SJSA1 (cell line): ENCODE measurements at regions not wholly inside any gene's neighbourhood (a gene's known extent, or its start where the extent isn't known, plus 50 kb on each side); places are given as distances from the start of the nearest gene placed in this dataset.
"Not testable (repeated sequence)": the region's sequence is repeated elsewhere in the genome, so short reads cannot be mapped to it uniquely, and the experiment has no call there.

Experiments
- DNase-seq, 2 experiments: peaks; one replicate each; pipeline ENCODE4 v3.0.0-alpha.2; 2015 to 2020; ENCODE audit warnings: low spot score in 2 of 2, low read depth in 1 of 2
- H3K27ac ChIP-seq: fragments of 250-450 bp; sonication (Bioruptor Pico); 2 replicates; pipeline ENCODE4 v1.5.1; 2020; ENCODE audit warnings: mild to moderate bottlenecking, moderate library complexity
- H3K27me3 ChIP-seq: fragments of 250-450 bp; sonication (Bioruptor Pico); replicated peaks from 2 replicates; pipeline ENCODE4 v1.5.1; 2020; ENCODE audit warnings: mild to moderate bottlenecking, moderate library complexity
- H3K36me3 ChIP-seq: fragments of 250-450 bp; sonication (Bioruptor Pico); 2 replicates; pipeline ENCODE4 v1.5.1; 2020; ENCODE audit warnings: mild to moderate bottlenecking
- H3K4me1 ChIP-seq: fragments of 250-450 bp; sonication (Bioruptor Pico); replicated peaks from 2 replicates; pipeline ENCODE4 v1.6.1; 2021; ENCODE audit warnings: mild to moderate bottlenecking
- H3K4me3 ChIP-seq: fragments of 250-450 bp; sonication (Bioruptor Pico); 2 replicates; pipeline ENCODE4 v1.5.1; 2020; ENCODE audit warnings: mild to moderate bottlenecking
- H3K9me3 ChIP-seq: fragments of 250-450 bp; sonication (Bioruptor Pico); replicated peaks from 2 replicates; pipeline ENCODE4 v1.5.1; 2020; ENCODE audit warnings: mild to moderate bottlenecking

- no peaks in the 10 kb centered on the region for H3K36me3 ChIP-seq
- H3K9me3 ChIP-seq = no peaks in the 10 kb centered on the region; the same call in 1 of the 2 replicates
- H3K27me3 ChIP-seq = no peaks in the 10 kb centered on the region
- H3K4me1 ChIP-seq = no peaks in the 10 kb centered on the region
- no peak for DNase-seq
- H3K4me3 ChIP-seq = no peak overlapping the region
- no peak overlapping the region for H3K27ac ChIP-seq
These were observed 386.7 kb downstream of the RSL24D1 start for GRCh38 chr15:54810031-54810430.

DNA sequence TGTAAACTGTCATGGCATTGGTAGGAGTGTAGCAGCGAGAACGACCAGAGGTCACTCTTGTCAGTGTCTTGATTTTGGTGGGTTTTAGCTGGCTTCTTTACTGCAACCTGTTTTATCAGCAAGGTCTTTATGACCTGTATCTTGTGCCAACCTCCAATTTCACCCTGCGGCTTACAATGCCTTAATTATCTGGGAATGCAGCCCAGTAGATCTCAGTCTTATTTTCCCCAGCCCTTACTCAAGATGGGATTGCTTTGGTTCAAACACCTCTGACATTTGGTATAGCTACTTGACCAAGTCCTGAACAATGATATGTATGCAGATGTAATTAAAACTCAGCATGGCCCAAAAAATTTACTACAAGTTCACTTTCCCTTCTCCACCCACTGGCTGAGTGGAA is 388.4 kb downstream of the RSL24D1 start:
- no peak for DNase-seq
- Histone ChIP-seq H3K27ac (no peak overlapping the region), H3K27me3 (no peaks in the 10 kb centered on the region), H3K36me3 (no peaks in the 10 kb centered on the region), H3K4me3 (no peak overlapping the region), H3K9me3 (0 out of 2 replicates have a peak, but pooled peaks cover 2% of the 10 kb centered on the region), H3K4me1 (no peaks in the 10 kb centered on the region)

DNA sequence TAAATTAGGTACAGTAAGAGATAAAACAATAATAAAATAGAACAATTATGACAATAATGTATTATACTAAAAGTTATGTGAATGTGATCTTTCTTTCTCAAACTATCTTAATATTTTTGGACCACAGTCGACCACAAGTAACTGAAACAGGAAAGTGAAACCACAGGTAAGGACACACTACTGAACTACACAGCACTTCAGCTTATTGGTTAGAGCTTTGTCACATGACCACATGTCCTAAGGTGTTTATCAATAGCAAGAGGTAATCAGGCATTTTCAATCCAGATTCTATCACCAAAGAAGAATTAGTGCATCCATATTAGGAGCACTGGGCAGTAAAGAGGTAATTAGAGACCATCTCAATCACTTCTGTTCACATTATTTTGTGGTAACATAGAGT is 392.8 kb downstream of the RSL24D1 start:
- H3K36me3 ChIP-seq = no peaks in the 10 kb centered on the region
- DNase-seq = no peak
- peaks cover 3% of the 10 kb centered on the region; the same call in 1 of the 2 replicates for H3K9me3 ChIP-seq
- no peaks in the 10 kb centered on the region for H3K4me1 ChIP-seq
- H3K4me3 ChIP-seq = no peak overlapping the region
- no peak overlapping the region for H3K27ac ChIP-seq
- no peaks in the 10 kb centered on the region for H3K27me3 ChIP-seq

DNA sequence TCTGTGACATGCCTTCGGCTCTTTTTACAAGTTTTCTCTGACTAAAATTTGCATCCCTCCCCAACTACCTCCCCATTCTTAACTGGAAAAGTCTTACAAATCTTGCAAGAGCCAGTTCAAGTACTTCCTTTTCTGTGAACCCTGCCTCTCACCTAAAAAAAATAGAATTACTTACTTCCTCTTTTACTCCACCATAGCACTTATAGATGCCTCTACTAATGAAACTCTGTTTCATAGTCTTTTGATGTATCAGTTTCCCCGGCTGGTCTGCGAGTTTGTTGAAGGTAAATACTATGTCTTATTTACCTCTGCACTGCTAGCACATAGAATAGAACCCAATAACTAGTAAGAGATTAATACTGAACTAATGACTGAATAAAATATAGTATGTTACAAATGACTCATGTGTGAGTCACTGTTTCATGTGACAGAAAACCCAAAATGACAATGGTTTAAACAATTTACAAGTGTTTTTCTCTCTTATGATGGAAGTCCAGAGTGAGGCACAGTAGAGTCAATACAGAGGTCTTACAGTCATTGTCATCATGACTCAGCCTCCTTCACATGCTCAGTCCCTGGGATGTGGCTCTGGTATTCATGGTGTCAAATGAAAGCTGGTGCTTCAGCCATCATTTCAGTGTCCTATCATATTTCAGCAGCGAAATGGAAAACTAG is 393.5 kb downstream of the RSL24D1 start:
- Histone ChIP-seq H3K27me3 (no peaks in the 10 kb centered on the region), H3K9me3 (peaks cover 5% of the 10 kb centered on the region), H3K36me3 (no peaks in the 10 kb centered on the region), H3K4me3 (no peak overlapping the region), H3K27ac (no peak overlapping the region), H3K4me1 (no peaks in the 10 kb centered on the region)
- no peak for DNase-seq

DNA sequence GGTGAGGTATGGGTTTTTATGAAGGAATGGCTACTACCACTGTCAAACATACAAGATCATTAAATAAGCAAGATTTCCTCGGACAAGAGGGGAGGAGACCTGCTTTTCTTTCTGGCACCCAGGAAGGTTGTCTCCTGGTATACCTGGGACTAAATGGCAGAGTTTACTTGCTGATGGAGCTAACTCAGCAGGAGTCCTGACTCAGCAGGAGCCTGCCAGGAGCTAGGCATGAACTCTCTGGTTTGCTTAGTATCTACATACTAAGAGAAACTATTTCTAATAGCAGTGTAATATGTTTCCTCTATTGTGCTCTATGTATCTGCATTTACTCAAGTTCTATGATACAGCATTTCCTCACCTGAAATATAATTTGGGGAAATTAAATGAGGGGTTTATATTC is 404.2 kb downstream of the RSL24D1 start:
- Histone ChIP-seq H3K4me3 (no peak overlapping the region), H3K36me3 (no peaks in the 10 kb centered on the region), H3K27me3 (no peaks in the 10 kb centered on the region), H3K4me1 (no peaks in the 10 kb centered on the region), H3K9me3 (no peaks in the 10 kb centered on the region; the same call in 1 of the 2 replicates), H3K27ac (no peak overlapping the region)
- DNase-seq = no peak

GRCh38 chr15:54790693-54791092 is 406.0 kb downstream of the RSL24D1 start:
- Histone ChIP-seq H3K36me3 (no peaks in the 10 kb centered on the region), H3K4me3 (no peak overlapping the region), H3K9me3 (no peaks in the 10 kb centered on the region; the same call in 1 of the 2 replicates), H3K27ac (no peak overlapping the region), H3K27me3 (no peaks in the 10 kb centered on the region), H3K4me1 (no peaks in the 10 kb centered on the region)
- DNase-seq = no peak

- Histone ChIP-seq H3K4me3 (no peak overlapping the region), H3K27ac (no peak overlapping the region), H3K4me1 (no peaks in the 10 kb centered on the region), H3K27me3 (no peaks in the 10 kb centered on the region), H3K9me3 (no peaks in the 10 kb centered on the region; the same call in 1 of the 2 replicates), H3K36me3 (no peaks in the 10 kb centered on the region)
- no peak for DNase-seq
These were observed 407.4 kb downstream of the RSL24D1 start for GRCh38 chr15:54789376-54789775.

- not testable (repeated sequence) for H3K4me1 ChIP-seq, H3K36me3 ChIP-seq, H3K27ac ChIP-seq, H3K9me3 ChIP-seq, H3K27me3 ChIP-seq, DNase-seq, H3K4me3 ChIP-seq
These were observed 415.5 kb downstream of the RSL24D1 start for GRCh38 chr15:54781220-54781619.

DNA sequence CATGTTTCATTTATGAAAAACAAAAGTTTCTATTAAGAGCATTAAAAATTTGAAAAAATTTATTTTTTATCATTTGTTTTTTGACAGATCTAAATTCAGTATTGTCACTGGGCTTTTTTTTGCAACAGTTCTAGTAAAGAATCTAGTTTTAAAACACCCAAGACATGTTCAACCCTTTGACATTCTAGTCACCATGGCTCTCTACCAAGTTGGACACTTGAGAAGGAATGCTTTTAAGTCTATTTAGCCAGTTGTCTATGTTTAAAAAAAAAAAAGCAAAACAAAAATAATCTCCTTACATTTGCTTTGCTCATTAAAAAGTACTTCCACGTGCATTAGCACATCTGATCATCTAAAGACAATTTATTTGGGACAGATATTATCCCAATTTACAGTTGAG is 417.5 kb downstream of the RSL24D1 start:
- Histone ChIP-seq H3K4me1 (no peaks in the 10 kb centered on the region), H3K27ac (no peak overlapping the region), H3K36me3 (no peaks in the 10 kb centered on the region), H3K27me3 (no peaks in the 10 kb centered on the region), H3K4me3 (no peak overlapping the region), H3K9me3 (0 out of 2 replicates have a peak, but pooled peaks cover 5% of the 10 kb centered on the region)
- no peak for DNase-seq

GRCh38 chr15:54776410-54776809 is 420.3 kb downstream of the RSL24D1 start:
- Histone ChIP-seq H3K9me3 (peaks cover 5% of the 10 kb centered on the region; the same call in 1 of the 2 replicates), H3K4me1 (no peaks in the 10 kb centered on the region), H3K27ac (no peak overlapping the region), H3K36me3 (no peaks in the 10 kb centered on the region), H3K4me3 (no peak overlapping the region), H3K27me3 (no peaks in the 10 kb centered on the region)
- no peak for DNase-seq

- Histone ChIP-seq H3K4me3 (no peak overlapping the region), H3K27me3 (no peaks in the 10 kb centered on the region), H3K27ac (no peak overlapping the region), H3K9me3 (peaks cover 3% of the 10 kb centered on the region; the same call in 1 of the 2 replicates), H3K4me1 (no peaks in the 10 kb centered on the region), H3K36me3 (no peaks in the 10 kb centered on the region)
- no peak for DNase-seq
These were observed 424.1 kb downstream of the RSL24D1 start for GRCh38 chr15:54772663-54773062.

DNA sequence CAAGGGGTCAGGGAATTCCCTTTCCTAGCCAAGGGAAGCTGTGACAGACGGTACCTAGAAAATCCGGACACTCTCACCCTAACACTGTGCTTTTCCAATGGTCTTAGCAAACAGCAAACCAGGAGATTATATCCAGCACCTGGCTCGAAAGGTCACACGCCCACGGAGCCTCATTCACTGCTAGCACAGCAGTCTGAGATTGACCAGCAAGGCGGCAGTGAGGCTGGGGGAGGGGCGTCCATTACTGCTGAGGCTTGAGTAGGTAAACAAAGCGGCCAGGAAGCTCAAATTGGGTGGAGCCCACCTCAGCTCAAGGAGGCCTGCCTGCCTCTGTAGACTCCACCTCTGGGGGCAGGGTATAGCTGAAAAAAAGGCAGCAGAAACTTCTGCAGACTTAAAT is 447.3 kb downstream of the RSL24D1 start:
- not testable (repeated sequence) for DNase-seq, H3K36me3 ChIP-seq, H3K9me3 ChIP-seq, H3K27me3 ChIP-seq, H3K27ac ChIP-seq, H3K4me3 ChIP-seq, H3K4me1 ChIP-seq

DNA sequence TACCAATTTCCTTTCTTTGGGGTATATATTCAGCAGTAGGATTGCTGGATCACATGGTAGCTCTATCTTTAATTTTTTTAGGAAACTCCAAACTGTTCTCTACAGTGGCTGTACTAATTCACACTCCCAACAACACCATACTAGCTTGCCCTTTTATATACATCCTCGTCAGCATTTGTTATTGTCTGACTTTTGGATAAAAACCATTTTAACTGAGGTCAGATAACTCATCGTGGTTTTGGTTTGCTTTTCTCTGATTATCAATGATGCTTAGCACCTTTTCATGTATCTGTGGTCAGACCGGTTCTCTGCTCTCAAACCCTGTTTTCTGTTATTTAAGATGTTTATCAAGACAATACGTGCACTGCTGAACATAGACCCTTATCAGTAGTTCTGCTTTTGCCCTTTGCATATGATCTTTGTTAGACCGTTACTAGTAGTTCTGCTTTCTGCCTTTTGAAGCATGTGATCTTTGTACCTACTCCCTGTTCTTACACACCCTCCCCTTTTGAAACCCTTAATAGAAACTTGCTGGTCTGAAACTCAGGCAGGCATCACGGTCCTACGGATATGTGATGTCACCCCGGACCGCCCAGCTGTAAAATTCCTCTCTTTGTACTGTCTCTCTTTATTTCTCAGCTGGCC is 474.3 kb downstream of the RSL24D1 start:
- H3K4me3 ChIP-seq = no peak overlapping the region
- no peak for DNase-seq
- peaks cover 12% of the 10 kb centered on the region; the same call in 1 of the 2 replicates for H3K9me3 ChIP-seq
- H3K4me1 ChIP-seq = no peaks in the 10 kb centered on the region
- H3K27me3 ChIP-seq = no peaks in the 10 kb centered on the region
- no peaks in the 10 kb centered on the region for H3K36me3 ChIP-seq
- H3K27ac ChIP-seq = no peak overlapping the region

DNA sequence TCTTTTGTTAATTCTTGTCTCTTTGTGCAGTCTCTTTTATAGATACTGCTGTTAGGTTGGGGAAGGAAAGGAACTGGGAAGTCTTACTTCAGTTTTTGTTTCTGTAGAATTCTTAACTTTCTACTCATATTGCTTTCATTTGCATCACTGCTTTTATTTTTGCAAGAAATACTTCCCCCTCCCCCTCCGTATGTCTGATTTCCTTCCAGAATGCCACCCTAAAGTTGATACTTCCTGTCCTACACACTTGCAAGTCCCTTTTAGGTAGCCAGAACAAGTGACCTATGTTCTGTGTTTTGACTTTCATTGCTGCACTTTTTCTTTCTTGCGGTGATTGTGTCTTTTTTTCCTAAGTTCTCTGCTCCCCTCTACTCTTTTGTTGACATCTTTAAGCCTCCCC is 477.4 kb downstream of the RSL24D1 start:
- Histone ChIP-seq H3K4me1 (no peaks in the 10 kb centered on the region), H3K36me3 (no peaks in the 10 kb centered on the region), H3K9me3 (0 out of 2 replicates have a peak, but pooled peaks cover 4% of the 10 kb centered on the region), H3K27ac (no peak overlapping the region), H3K4me3 (no peak overlapping the region), H3K27me3 (no peaks in the 10 kb centered on the region)
- no peak for DNase-seq
